ENCODE measurements at regions not wholly inside any gene's neighbourhood (a gene's known extent, or its start where the extent isn't known, plus 50 kb on each side); places are given as distances from the start of the nearest gene placed in this dataset.
A peak's percentile ranks its signal among the peaks of the same experiment; 100 is the strongest.

DNA sequence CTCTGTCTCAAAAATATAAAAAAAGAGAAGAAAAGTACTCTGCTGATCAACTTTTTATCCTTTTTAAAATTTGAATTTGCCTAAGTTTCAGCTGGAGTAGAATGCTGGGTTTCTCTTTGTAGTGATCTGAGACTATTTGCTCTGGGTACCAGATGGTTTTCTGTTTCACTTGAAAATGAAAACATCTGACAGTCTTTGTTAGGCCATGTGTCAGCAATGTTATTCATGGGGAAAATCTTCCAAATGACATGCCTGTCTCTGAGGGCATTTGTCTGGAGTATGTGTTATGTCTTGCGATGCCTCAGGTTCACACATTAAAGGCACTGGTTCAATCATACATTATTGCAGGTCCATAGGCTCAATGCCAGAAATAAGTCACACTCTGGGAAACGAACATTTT is 175.3 kb upstream of the TMEM229A start:
- Histone ChIP-seq H3K4me1 (ENCODE audit: control insufficient read depth in 1 of 2, insufficient read depth in 2 of 2, low read depth in 1 of 2, low read length in 1 of 2) (no peaks in the 10 kb centered on the region), H3K4me3 (ENCODE audit: low read depth in 2 of 2, low read length in 1 of 2) (no peak overlapping the region), H4K20me1 (ENCODE audit: insufficient read depth) (no peaks in the 10 kb centered on the region), H3F3A (replicated peaks; ENCODE audit: insufficient read depth) (no peaks in the 10 kb centered on the region), H3K36me3 (replicated peaks in 1 of 2; ENCODE audit: control insufficient read depth in 1 of 2, insufficient read depth in 2 of 2, low read length in 1 of 2) (no peaks in the 10 kb centered on the region), H3K9ac (no peak overlapping the region), H3K27ac (ENCODE audit: low read depth in 2 of 2, low read length in 1 of 2) (no peak overlapping the region), H3K9me2 (no peaks in the 10 kb centered on the region), H2AFZ (ENCODE audit: low read depth) (no peak overlapping the region), H3K4me2 (no peak overlapping the region), H3K27me3 (ENCODE audit: insufficient read depth) (no peaks in the 10 kb centered on the region), H3K79me2 (ENCODE audit: insufficient read depth) (no peaks in the 10 kb centered on the region), H3K9me3 (no peaks in the 10 kb centered on the region)
- CTCF ChIA-PET, result no interaction called here
- no peak for TF ChIP-seq SIN3A (IDR thresholded peaks at IDR 0.05; ENCODE audit: borderline replicate concordance, low read depth, low read length)
- TF ChIP-seq RAD21 (IDR thresholded peaks at IDR 0.05; ENCODE audit: low read length), result no peak
- TF ChIP-seq GABPA (IDR thresholded peaks at IDR 0.05; ENCODE audit: low read depth), result no peak
- TF ChIP-seq SMC3 (IDR thresholded peaks at IDR 0.05; ENCODE audit: low read depth, low read length), result no peak
- peak in 1 of 2 experiments; percentile 62; a peak in 2 of 4 replicates for TF ChIP-seq EP300 (IDR thresholded peaks at IDR 0.05; ENCODE audit: borderline replicate concordance in 1 of 2, low read depth in 1 of 2, low read length in 1 of 2)
- TF ChIP-seq POLR2AphosphoS5 (IDR thresholded peaks at IDR 0.05; ENCODE audit: low read depth, low read length), result no peak
- peak; percentile 69; the same call in 1 of the 2 replicates for TF ChIP-seq MXI1 (IDR thresholded peaks at IDR 0.05; ENCODE audit: low read depth, low read length)
- no peak for TF ChIP-seq JUND (IDR thresholded peaks at IDR 0.05)
- no peak for TF ChIP-seq FOSL2 (IDR thresholded peaks at IDR 0.05; ENCODE audit: borderline replicate concordance, low read depth)
- no peak for TF ChIP-seq CHD2 (IDR thresholded peaks at IDR 0.05; ENCODE audit: low read length, partially characterized antibody)
- TF ChIP-seq, protein P1, sequence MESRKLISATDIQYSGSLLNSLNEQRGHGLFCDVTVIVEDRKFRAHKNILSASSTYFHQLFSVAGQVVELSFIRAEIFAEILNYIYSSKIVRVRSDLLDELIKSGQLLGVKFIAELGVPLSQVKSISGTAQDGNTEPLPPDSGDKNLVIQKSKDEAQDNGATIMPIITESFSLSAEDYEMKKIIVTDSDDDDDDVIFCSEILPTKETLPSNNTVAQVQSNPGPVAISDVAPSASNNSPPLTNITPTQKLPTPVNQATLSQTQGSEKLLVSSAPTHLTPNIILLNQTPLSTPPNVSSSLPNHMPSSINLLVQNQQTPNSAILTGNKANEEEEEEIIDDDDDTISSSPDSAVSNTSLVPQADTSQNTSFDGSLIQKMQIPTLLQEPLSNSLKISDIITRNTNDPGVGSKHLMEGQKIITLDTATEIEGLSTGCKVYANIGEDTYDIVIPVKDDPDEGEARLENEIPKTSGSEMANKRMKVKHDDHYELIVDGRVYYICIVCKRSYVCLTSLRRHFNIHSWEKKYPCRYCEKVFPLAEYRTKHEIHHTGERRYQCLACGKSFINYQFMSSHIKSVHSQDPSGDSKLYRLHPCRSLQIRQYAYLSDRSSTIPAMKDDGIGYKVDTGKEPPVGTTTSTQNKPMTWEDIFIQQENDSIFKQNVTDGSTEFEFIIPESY (IDR thresholded peaks at IDR 0.05; ENCODE audit: borderline replicate concordance, low read depth), result no peak
- no peak for TF ChIP-seq ELF1 (IDR thresholded peaks at IDR 0.05)
- no peak for TF ChIP-seq FOXJ3 (CRISPR knock-in tag; IDR thresholded peaks at IDR 0.05)
- TF ChIP-seq, protein P2, sequence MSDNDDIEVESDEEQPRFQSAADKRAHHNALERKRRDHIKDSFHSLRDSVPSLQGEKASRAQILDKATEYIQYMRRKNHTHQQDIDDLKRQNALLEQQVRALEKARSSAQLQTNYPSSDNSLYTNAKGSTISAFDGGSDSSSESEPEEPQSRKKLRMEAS (IDR thresholded peaks at IDR 0.05; ENCODE audit: low read depth), result no peak
- TF ChIP-seq MEF2A (IDR thresholded peaks at IDR 0.05; ENCODE audit: borderline replicate concordance, low read depth), result no peak
- TF ChIP-seq, protein P3, sequence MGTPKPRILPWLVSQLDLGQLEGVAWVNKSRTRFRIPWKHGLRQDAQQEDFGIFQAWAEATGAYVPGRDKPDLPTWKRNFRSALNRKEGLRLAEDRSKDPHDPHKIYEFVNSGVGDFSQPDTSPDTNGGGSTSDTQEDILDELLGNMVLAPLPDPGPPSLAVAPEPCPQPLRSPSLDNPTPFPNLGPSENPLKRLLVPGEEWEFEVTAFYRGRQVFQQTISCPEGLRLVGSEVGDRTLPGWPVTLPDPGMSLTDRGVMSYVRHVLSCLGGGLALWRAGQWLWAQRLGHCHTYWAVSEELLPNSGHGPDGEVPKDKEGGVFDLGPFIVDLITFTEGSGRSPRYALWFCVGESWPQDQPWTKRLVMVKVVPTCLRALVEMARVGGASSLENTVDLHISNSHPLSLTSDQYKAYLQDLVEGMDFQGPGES (IDR thresholded peaks at IDR 0.05; ENCODE audit: low read depth, low read length), result no peak
- TF ChIP-seq RCOR1 (IDR thresholded peaks at IDR 0.05; ENCODE audit: low read length), result peak; percentile 55; the same call in 1 of the 2 replicates
- TF ChIP-seq EZH2phosphoT487 (IDR thresholded peaks at IDR 0.05; ENCODE audit: borderline replicate concordance, low read depth), result no peak
- no peak for TF ChIP-seq YY1 (IDR thresholded peaks at IDR 0.05; ENCODE audit: low read depth)
- TF ChIP-seq, protein P4, sequence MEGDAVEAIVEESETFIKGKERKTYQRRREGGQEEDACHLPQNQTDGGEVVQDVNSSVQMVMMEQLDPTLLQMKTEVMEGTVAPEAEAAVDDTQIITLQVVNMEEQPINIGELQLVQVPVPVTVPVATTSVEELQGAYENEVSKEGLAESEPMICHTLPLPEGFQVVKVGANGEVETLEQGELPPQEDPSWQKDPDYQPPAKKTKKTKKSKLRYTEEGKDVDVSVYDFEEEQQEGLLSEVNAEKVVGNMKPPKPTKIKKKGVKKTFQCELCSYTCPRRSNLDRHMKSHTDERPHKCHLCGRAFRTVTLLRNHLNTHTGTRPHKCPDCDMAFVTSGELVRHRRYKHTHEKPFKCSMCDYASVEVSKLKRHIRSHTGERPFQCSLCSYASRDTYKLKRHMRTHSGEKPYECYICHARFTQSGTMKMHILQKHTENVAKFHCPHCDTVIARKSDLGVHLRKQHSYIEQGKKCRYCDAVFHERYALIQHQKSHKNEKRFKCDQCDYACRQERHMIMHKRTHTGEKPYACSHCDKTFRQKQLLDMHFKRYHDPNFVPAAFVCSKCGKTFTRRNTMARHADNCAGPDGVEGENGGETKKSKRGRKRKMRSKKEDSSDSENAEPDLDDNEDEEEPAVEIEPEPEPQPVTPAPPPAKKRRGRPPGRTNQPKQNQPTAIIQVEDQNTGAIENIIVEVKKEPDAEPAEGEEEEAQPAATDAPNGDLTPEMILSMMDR (IDR thresholded peaks at IDR 0.05), result no peak
- no peak for TF ChIP-seq TEAD4 (IDR thresholded peaks at IDR 0.05; ENCODE audit: borderline replicate concordance, insufficient read depth)
- TF ChIP-seq, protein P5, sequence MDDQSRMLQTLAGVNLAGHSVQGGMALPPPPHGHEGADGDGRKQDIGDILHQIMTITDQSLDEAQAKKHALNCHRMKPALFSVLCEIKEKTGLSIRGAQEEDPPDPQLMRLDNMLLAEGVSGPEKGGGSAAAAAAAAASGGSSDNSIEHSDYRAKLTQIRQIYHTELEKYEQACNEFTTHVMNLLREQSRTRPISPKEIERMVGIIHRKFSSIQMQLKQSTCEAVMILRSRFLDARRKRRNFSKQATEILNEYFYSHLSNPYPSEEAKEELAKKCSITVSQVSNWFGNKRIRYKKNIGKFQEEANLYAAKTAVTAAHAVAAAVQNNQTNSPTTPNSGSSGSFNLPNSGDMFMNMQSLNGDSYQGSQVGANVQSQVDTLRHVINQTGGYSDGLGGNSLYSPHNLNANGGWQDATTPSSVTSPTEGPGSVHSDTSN (IDR thresholded peaks at IDR 0.05), result no peak
- no peak for TF ChIP-seq NRF1 (IDR thresholded peaks at IDR 0.05; ENCODE audit: low read depth, low read length)
- TF ChIP-seq RXRA (IDR thresholded peaks at IDR 0.05; ENCODE audit: borderline replicate concordance, low read depth), result no peak
- TF ChIP-seq GATA2 (CRISPR knock-in tag; IDR thresholded peaks at IDR 0.05), result no peak
- TF ChIP-seq FOXM1 (IDR thresholded peaks at IDR 0.05; ENCODE audit: low read depth), result no peak
- POLR2A ChIA-PET, result no interaction called here
- 49% methylated on average over 2 of the region's 2 CpGs for WGBS (ENCODE audit: low lambda C conversion rate)
- no peak for DNase-seq

Data from SK-N-SH (cell line).